HFFc6 (cell line): ENCODE measurements at regions not wholly inside any gene's neighbourhood (a gene's known extent, or its start where the extent isn't known, plus 50 kb on each side); places are given as distances from the start of the nearest gene placed in this dataset.

ENCODE experiments used
- DNase-seq: peaks from one replicate; pipeline ENCODE4 v3.0.0-alpha.2; 2018
- H3K27ac Mint-ChIP-seq: 2 replicates; pipeline ENCODE4 v1.8.0; 2020; ENCODE audit warnings: mild to moderate bottlenecking, mixed read lengths
- H3K27me3 Mint-ChIP-seq: 2 replicates; pipeline ENCODE4 v1.8.0; 2021; ENCODE audit warnings: mild to moderate bottlenecking, moderate library complexity, mixed read lengths; ENCODE audit not compliant: insufficient read depth
- H3K36me3 Mint-ChIP-seq: 2 replicates; pipeline ENCODE4 v1.8.0; 2021; ENCODE audit warnings: low read depth, mixed read lengths
- H3K4me1 Mint-ChIP-seq: 2 replicates; pipeline ENCODE4 v1.8.0; 2020; ENCODE audit warnings: low read depth, mixed read lengths
- H3K4me3 Mint-ChIP-seq: 2 replicates; pipeline ENCODE4 v1.8.0; 2020; ENCODE audit warnings: mild to moderate bottlenecking, moderate library complexity, mixed read lengths
- H3K9me3 Mint-ChIP-seq: 2 replicates; pipeline ENCODE4 v1.8.0; 2020; ENCODE audit warnings: mild to moderate bottlenecking, mixed read lengths
- TF ChIP-seq, protein P1 (sequence below): fragments of 200-600 bp; sonication (generic); IDR thresholded peaks from 2 replicates; pipeline ENCODE4 v1.5.0; 2021; ENCODE audit warnings: antibody characterized with exemption, mild to moderate bottlenecking

DNA sequence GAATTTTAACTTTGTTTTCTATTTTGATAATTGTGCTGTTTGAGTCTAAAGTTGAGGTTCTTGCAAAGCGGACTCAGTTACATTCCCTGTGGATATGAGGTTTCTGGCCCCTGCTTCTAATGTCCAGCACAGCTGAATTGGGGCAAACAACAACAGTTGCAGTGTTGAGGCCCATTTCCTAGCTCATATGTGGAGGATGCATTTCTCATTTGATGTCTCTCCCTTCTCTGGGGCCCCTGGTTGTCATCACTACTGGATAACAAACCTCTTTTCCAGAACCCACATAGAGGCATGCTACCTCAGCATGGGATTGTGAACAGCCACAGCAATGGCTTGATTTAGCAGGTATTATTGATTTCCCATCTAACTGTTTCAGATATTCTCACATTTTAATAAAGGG lies 208.2 kb upstream of the VSTM2A start:
- H3K9me3 Mint-ChIP-seq = peaks cover 17% of the 10 kb centered on the region
- no peaks in the 10 kb centered on the region for H3K36me3 Mint-ChIP-seq
- no peaks in the 10 kb centered on the region for H3K27me3 Mint-ChIP-seq
- no peak overlapping the region for H3K27ac Mint-ChIP-seq
- no peaks in the 10 kb centered on the region for H3K4me1 Mint-ChIP-seq
- TF ChIP-seq, protein P1, sequence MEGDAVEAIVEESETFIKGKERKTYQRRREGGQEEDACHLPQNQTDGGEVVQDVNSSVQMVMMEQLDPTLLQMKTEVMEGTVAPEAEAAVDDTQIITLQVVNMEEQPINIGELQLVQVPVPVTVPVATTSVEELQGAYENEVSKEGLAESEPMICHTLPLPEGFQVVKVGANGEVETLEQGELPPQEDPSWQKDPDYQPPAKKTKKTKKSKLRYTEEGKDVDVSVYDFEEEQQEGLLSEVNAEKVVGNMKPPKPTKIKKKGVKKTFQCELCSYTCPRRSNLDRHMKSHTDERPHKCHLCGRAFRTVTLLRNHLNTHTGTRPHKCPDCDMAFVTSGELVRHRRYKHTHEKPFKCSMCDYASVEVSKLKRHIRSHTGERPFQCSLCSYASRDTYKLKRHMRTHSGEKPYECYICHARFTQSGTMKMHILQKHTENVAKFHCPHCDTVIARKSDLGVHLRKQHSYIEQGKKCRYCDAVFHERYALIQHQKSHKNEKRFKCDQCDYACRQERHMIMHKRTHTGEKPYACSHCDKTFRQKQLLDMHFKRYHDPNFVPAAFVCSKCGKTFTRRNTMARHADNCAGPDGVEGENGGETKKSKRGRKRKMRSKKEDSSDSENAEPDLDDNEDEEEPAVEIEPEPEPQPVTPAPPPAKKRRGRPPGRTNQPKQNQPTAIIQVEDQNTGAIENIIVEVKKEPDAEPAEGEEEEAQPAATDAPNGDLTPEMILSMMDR = no peak
- no peak overlapping the region for H3K4me3 Mint-ChIP-seq
- DNase-seq = no peak

- Mint-ChIP-seq H3K36me3 (no peaks in the 10 kb centered on the region), H3K27ac (no peak overlapping the region), H3K4me3 (no peak overlapping the region), H3K27me3 (no peaks in the 10 kb centered on the region), H3K4me1 (no peaks in the 10 kb centered on the region), H3K9me3 (peaks cover 36% of the 10 kb centered on the region)
- TF ChIP-seq, protein P1 = no peak
- DNase-seq = no peak
Measured at GRCh38 chr7:54336800-54337199, 205.4 kb upstream of the VSTM2A start.

- DNase-seq = no peak
- no peaks in the 10 kb centered on the region for H3K36me3 Mint-ChIP-seq
- H3K27ac Mint-ChIP-seq = no peak overlapping the region
- H3K9me3 Mint-ChIP-seq = peaks cover 39% of the 10 kb centered on the region
- TF ChIP-seq, protein P1 = no peak
- H3K4me3 Mint-ChIP-seq = no peak overlapping the region
- H3K27me3 Mint-ChIP-seq = no peaks in the 10 kb centered on the region
- no peaks in the 10 kb centered on the region for H3K4me1 Mint-ChIP-seq
Measured at GRCh38 chr7:54337466-54337865, 204.7 kb upstream of the VSTM2A start.

DNA sequence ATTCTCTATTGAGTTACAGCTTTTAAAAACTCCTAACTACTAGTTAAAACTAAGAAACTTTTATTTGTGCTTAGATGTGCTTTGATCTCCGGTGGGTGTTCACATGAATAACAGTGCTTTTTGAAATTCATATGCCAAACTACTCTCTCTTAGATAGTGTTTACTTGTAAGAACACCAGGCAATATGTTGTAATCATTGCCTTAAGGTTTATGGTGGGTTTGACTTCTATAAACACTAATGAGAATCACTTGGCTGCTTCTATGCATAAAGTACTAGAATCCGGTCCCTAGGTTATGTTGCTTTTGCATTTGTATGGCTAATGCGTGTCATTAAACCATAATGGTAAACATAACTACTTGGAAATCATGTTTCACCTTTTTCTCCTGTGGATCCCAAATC lies 203.9 kb upstream of the VSTM2A start:
- H3K27me3 Mint-ChIP-seq = no peaks in the 10 kb centered on the region
- no peak overlapping the region for H3K4me3 Mint-ChIP-seq
- no peak for DNase-seq

GRCh38 chr7:54339073-54339472 lies 203.1 kb upstream of the VSTM2A start:
- no peaks in the 10 kb centered on the region for H3K4me1 Mint-ChIP-seq
- H3K27me3 Mint-ChIP-seq = 0 out of 2 replicates have a peak, but pooled peaks cover 1% of the 10 kb centered on the region
- DNase-seq = no peak

More for the DNA sequence above, 203.9 kb upstream of the VSTM2A start:
- Mint-ChIP-seq H3K9me3 (peaks cover 43% of the 10 kb centered on the region), H3K4me1 (no peaks in the 10 kb centered on the region), H3K27ac (no peak overlapping the region), H3K36me3 (no peaks in the 10 kb centered on the region)
- TF ChIP-seq, protein P1 = no peak

More at GRCh38 chr7:54339073-54339472, 203.1 kb upstream of the VSTM2A start:
- Mint-ChIP-seq H3K9me3 (peaks cover 43% of the 10 kb centered on the region), H3K27ac (no peak overlapping the region), H3K4me3 (no peak overlapping the region), H3K36me3 (no peaks in the 10 kb centered on the region)
- TF ChIP-seq, protein P1 = no peak
